GM18951 (cell line): ENCODE measurements at regions not wholly inside any gene's neighbourhood (a gene's known extent, or its start where the extent isn't known, plus 50 kb on each side); places are given as distances from the start of the nearest gene placed in this dataset.
"Not testable (repeated sequence)": the region's sequence is repeated elsewhere in the genome, so short reads cannot be mapped to it uniquely, and the experiment has no call there.

Source experiments
- POLR2A ChIP-seq: IDR thresholded peaks from 4 replicates; pipeline ENCODE4 v1.6.1; 2011; ENCODE audit warnings: mild to moderate bottlenecking; ENCODE audit not compliant: insufficient read length, insufficient read depth; ENCODE audit errors: extremely low read depth
- in situ Hi-C: fragments of 300-500 bp; cut with MboI; formaldehyde crosslinking; loops from one replicate; pipeline ENCODE4 v1.12.0; 2022; ENCODE audit warnings: low sequenced_read_pairs, mixed read lengths, inconsistent platforms; ENCODE audit not compliant: unreplicated experiment

GRCh38 chr2:142484111-142484510, 353.3 kb upstream of the LRP1B start:
- in situ Hi-C loops: no loop called here
- no peak for TF ChIP-seq POLR2A

GRCh38 chr2:142483653-142484052, 352.8 kb upstream of the LRP1B start:
- in situ Hi-C loops: no loop called here
- no peak for TF ChIP-seq POLR2A

DNA sequence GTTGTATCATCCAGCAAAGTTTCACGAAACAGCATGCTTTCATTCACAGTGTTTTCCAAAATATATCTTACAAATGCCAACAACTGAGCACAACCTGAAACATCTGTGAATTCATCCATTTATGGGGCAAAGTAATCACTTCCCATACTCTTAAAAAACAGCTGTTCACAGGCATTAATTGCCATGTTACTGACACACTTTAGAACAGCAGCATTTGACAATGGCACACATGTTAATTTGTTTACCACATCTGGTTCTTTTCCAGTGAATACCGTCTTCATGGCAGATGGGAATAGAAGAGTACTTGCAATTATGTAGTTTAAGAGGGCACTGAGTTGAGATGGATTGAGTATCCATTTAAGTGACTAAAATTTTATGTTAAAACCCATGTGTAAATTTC, 347.4 kb upstream of the LRP1B start:
- in situ Hi-C loops: no loop called here
- TF ChIP-seq POLR2A: no peak

DNA sequence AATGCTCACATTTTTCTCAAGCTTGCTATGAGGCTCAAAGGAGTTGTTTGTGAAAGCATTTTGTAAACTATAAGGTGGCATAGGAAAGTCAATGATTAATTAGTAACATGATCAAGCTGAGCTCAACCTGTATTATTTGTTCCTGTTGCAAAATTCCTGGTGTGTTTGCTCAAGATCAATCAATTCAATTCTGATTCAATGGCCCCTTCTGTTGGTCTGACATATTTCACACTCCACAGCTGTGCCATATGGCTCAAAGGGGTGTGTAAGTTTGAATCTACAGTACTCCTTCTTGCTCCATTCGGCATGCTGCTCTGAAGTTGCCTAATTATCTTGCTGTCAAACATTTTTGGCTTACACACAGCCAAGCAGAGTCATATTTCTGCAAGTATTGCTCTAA, 341.6 kb upstream of the LRP1B start:
- in situ Hi-C loops: no loop called here
- no peak for TF ChIP-seq POLR2A

GRCh38 chr2:142467321-142467720, 336.5 kb upstream of the LRP1B start:
- in situ Hi-C loops: no loop called here
- TF ChIP-seq POLR2A: no peak

DNA sequence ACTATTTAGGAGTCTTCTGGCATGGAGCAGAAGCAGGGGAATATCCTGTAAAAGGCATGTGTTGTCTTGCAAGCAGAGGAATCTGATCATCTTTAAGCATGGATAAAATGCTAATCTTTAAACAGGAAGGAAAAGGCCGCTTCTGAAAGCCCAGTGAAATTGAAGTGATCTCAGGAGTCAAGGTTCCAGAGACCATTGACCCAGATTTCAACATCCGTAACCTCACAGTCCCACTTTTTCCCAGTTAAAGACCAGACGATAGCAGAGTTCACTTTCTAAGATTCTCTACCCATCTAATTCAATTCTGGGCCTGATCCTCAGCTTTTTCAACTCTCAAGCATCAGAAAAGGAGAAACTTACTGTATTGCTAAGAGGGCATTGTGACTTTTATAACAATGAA, 332.2 kb upstream of the LRP1B start:
- TF ChIP-seq POLR2A: no peak

GRCh38 chr2:142462306-142462705, 331.5 kb upstream of the LRP1B start:
- no peak for TF ChIP-seq POLR2A
- in situ Hi-C loops: no loop called here

More for the DNA sequence above, 332.2 kb upstream of the LRP1B start:
- in situ Hi-C loops: no loop called here

DNA sequence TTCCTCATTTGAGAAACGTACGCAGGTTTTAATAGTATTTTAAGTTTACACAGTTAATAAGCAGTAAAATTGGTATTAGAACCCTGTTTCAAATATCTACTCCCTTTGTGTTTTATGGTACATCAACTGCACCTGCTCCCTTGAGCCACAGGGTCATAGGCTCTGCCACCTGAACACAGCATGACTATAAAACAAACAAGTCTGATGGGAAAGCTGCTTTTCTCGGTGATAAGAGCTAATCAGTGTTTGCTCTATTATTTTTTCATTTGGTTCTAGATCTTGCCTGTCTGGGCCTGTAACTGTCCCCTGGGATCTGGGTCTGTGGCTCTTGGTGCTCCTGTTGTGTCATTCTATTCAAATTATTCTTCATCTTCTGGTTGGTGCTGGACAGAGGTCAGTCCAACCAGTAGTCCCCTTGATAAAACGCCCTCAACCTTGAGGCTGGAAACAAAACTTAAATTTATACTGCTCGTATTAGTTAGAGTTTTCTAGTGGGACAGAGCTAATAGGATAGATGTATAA, 314.8 kb upstream of the LRP1B start:
- in situ Hi-C loops: no loop called here
- TF ChIP-seq POLR2A: no peak

- in situ Hi-C loops: no loop called here
- TF ChIP-seq POLR2A: no peak
Measured at GRCh38 chr2:142445023-142445422, 314.2 kb upstream of the LRP1B start.

GRCh38 chr2:142435847-142436246, 305.0 kb upstream of the LRP1B start:
- no peak for TF ChIP-seq POLR2A
- in situ Hi-C loops: no loop called here

DNA sequence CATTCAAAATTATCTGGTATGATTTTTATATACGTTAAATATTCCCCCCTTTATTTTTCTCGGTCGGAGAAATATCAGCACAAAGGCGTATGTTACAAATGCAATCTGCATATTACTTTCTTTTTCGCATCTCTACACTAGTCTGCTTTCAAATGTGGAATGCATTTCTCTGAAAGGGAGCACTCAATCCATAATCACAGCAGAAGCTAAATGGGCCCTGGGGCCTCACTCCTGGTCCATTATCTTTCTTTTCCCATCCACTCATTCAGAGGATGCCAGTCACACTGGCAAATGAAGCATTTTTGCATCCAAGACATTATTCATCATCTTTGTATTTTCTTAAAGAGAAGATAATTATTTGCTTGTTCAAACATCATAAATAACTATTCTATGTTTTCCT, 295.2 kb upstream of the LRP1B start:
- in situ Hi-C loops: no loop called here
- TF ChIP-seq POLR2A: no peak

DNA sequence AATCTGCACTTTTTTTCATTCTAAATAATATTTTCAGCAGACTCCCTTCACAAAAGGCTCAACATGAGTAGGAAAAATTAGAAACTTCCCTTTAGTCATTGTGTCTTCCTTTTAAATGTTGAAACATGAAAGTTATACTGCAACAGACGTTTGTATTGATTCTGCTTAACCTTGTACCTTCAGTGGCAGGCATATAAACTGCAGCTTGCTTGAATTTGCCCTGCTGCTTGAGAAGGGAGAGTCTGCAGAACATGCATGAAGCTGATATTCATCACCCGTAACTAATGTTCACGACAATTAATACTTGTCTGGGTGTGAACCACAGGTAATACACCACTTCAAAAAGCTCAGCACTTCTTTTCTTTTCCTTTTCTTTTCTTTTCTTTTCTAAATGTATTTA, 294.7 kb upstream of the LRP1B start:
- in situ Hi-C loops: no loop called here
- no peak for TF ChIP-seq POLR2A

GRCh38 chr2:142423603-142424002, 292.8 kb upstream of the LRP1B start:
- no peak for TF ChIP-seq POLR2A
- in situ Hi-C loops: no loop called here

GRCh38 chr2:142422769-142423168, 292.0 kb upstream of the LRP1B start:
- in situ Hi-C loops: no loop called here

DNA sequence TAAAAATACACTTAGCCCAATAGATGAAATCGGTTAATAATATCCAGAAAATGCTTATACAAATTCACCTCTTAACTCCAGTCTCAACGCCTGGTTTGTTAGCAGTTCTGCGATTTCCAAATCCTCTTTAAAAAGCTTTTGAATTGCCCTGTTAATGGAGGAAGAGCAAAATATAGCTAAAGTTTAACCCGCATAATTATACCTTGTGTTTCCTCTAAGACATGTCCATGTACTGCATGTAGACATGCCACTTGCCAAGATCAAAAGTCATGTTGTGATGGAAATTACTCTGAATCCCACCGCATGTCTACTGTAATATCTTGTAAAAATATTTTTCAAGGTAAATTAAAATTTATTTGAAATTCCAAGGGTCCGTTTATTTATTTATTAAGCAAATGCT, 291.2 kb upstream of the LRP1B start:
- no peak for TF ChIP-seq POLR2A
- in situ Hi-C loops: no loop called here

More at GRCh38 chr2:142422769-142423168, 292.0 kb upstream of the LRP1B start:
- no peak for TF ChIP-seq POLR2A

DNA sequence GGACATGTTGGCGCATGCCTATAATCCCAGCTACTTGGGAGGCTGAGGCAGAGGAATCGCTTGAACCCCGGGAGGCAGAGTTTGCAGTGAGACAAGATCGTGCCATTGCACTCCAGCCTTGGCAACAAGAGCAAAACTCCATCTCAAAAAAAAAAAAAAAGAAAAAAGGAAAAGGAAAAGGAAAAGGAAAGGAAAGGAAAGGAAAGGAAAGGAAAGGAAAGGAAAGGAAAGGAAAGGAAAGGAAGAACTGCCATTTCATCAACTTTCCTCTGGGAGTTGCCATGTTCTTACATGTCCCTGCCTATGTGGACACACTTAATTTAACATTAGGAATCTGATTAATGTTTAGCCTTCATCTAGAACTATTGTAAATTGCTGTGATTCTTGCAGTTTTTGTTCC, 287.9 kb upstream of the LRP1B start:
- in situ Hi-C loops: not testable (repeated sequence)
